ENCODE measurements at regions not wholly inside any gene's neighbourhood (a gene's known extent, or its start where the extent isn't known, plus 50 kb on each side); places are given as distances from the start of the nearest gene placed in this dataset.

DNA sequence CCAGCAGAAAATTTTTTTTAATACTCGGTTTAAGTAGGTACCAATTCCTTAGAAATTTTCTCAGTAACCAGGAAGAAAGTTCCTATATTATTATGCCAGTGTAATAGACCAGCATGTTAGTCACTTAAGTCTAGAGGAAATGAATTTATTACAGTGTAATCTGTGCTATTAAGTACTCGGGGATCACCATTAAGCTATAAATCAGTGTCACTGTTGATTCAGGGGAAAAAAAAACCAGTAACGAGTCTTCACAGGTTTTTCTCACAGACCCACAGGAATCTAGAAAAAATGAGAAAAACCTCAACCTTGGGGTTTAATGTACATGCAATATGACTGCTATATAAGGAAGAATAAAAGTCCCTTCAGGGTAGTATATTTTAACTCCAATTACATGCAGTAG, 138.3 kb upstream of the IL1RAPL2 start:
- Histone ChIP-seq H3K9ac (ENCODE audit: low read depth, low read length, poor library complexity) (no peak overlapping the region), H2AFZ (ENCODE audit: low read length) (no peak overlapping the region), H3K27ac (replicated peaks; ENCODE audit: low read length) (no peak overlapping the region), H3K79me1 (ENCODE audit: low read depth, low read length) (no peaks in the 10 kb centered on the region), H2BK12ac (ENCODE audit: low read length) (no peak overlapping the region), H2BK120ac (ENCODE audit: low read depth, low read length) (no peak overlapping the region), H4K8ac (ENCODE audit: low read depth, low read length) (no peak overlapping the region), H3K4me3 (ENCODE audit: low read length in 2 of 2) (no peak overlapping the region), H4K91ac (ENCODE audit: low read depth, low read length, poor library complexity) (no peak overlapping the region), H3K4ac (ENCODE audit: low read length) (no peak overlapping the region), H3K27me3 (ENCODE audit: control insufficient read depth in 3 of 3, insufficient read depth in 3 of 3, low read depth in 1 of 3, low read length in 3 of 3) (peaks cover 0 to 13% (median 0%) of the 10 kb centered on the region in 3 experiments), H3K36me3 (replicated peaks in 1 of 2; ENCODE audit: control insufficient read depth in 2 of 2, insufficient read depth in 2 of 2, low read length in 2 of 2) (no peaks in the 10 kb centered on the region), H3K18ac (ENCODE audit: low read length) (no peak overlapping the region), H3K9me3 (replicated peaks in 1 of 2; ENCODE audit: control insufficient read depth in 2 of 2, insufficient read depth in 1 of 2, low read depth in 1 of 2, low read length in 2 of 2) (no peaks in the 10 kb centered on the region), H2BK15ac (ENCODE audit: low read length) (no peak overlapping the region), H3K4me1 (ENCODE audit: control insufficient read depth in 2 of 2, insufficient read depth in 1 of 2, low read depth in 1 of 2, low read length in 2 of 2) (peaks cover 0 to 2% of the 10 kb centered on the region in 2 donors), H3K4me2 (ENCODE audit: insufficient read depth, low read length, poor library complexity, severe bottlenecking) (no peak overlapping the region), H3K14ac (ENCODE audit: low read length) (no peak overlapping the region), H2AK5ac (ENCODE audit: low read depth, low read length) (no peak overlapping the region), H3K23ac (ENCODE audit: low read depth, low read length, poor library complexity) (no peak overlapping the region), H2BK5ac (ENCODE audit: low read length) (no peak overlapping the region)
- no CpG with 5 or more reads among the region's 3 CpGs for WGBS, 2 donors (ENCODE audit: extremely low coverage in 2 of 2, insufficient read length in 2 of 2, insufficient replicate concordance in 1 of 2)
- no peak for DNase-seq (ENCODE audit: low spot score)

DNA sequence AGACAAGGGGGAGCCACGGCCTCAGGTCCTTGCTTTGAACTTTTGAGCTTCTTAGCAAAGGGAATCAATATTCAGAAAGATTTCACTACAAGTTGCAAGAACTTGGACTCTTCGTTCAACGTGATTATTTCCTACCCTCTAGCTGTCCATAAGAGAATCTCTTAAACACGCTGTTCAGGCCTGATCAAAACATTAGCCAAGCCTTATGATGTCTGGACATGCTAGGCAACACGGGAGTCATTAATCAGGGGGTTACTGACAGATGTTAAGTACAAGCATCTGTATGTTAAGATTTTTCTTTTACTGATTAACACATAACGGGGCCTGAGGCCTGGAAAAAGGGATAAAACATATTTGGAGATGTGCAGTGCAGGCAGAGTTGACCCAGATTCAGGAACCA, 138.9 kb upstream of the IL1RAPL2 start:
- Histone ChIP-seq H4K91ac (ENCODE audit: low read depth, low read length, poor library complexity) (no peak overlapping the region), H3K4me1 (ENCODE audit: control insufficient read depth in 2 of 2, insufficient read depth in 1 of 2, low read depth in 1 of 2, low read length in 2 of 2) (peaks cover 0 to 2% of the 10 kb centered on the region in 2 donors), H3K9ac (ENCODE audit: low read depth, low read length, poor library complexity) (no peak overlapping the region), H2AK5ac (ENCODE audit: low read depth, low read length) (no peak overlapping the region), H2BK15ac (ENCODE audit: low read length) (no peak overlapping the region), H2BK12ac (ENCODE audit: low read length) (no peak overlapping the region), H2BK120ac (ENCODE audit: low read depth, low read length) (no peak overlapping the region), H3K27me3 (ENCODE audit: control insufficient read depth in 3 of 3, insufficient read depth in 3 of 3, low read depth in 1 of 3, low read length in 3 of 3) (peaks cover 0 to 13% (median 0%) of the 10 kb centered on the region in 3 experiments), H2AFZ (ENCODE audit: low read length) (no peak overlapping the region), H3K23ac (ENCODE audit: low read depth, low read length, poor library complexity) (no peak overlapping the region), H3K9me3 (replicated peaks in 1 of 2; ENCODE audit: control insufficient read depth in 2 of 2, insufficient read depth in 1 of 2, low read depth in 1 of 2, low read length in 2 of 2) (no peaks in the 10 kb centered on the region), H3K18ac (ENCODE audit: low read length) (no peak overlapping the region), H3K79me1 (ENCODE audit: low read depth, low read length) (no peaks in the 10 kb centered on the region), H3K4me2 (ENCODE audit: insufficient read depth, low read length, poor library complexity, severe bottlenecking) (no peak overlapping the region), H3K14ac (ENCODE audit: low read length) (no peak overlapping the region), H3K27ac (replicated peaks; ENCODE audit: low read length) (no peak overlapping the region), H4K8ac (ENCODE audit: low read depth, low read length) (no peak overlapping the region), H3K4me3 (ENCODE audit: low read length in 2 of 2) (no peak overlapping the region), H3K4ac (ENCODE audit: low read length) (no peak overlapping the region), H3K36me3 (replicated peaks in 1 of 2; ENCODE audit: control insufficient read depth in 2 of 2, insufficient read depth in 2 of 2, low read length in 2 of 2) (no peaks in the 10 kb centered on the region), H2BK5ac (ENCODE audit: low read length) (no peak overlapping the region)
- no peak for DNase-seq (ENCODE audit: low spot score)
- WGBS, 2 donors (ENCODE audit: extremely low coverage in 2 of 2, insufficient read length in 2 of 2, insufficient replicate concordance in 1 of 2): no CpG with 5 or more reads among the region's 6 CpGs

DNA sequence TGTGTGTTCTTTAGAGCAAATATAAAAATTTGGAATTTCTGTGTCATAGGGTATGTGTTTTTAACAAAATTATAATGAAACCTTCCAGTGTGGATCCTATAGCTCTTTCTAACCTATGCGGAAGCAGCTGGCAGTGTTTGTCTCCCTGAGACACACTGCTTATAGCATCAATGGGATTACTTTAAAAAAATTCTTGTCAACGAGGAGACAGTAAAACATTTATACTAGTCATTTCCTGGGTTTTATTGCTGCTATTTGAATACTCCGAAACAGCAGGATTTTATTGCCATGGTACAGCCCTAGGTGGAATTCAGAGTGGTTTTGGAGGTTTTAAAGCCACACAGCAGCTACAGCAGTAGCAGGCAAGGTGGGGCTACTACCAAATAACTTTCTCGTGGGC, 145.1 kb upstream of the IL1RAPL2 start:
- Histone ChIP-seq H3K79me1 (ENCODE audit: low read depth, low read length) (no peaks in the 10 kb centered on the region), H3K4ac (ENCODE audit: low read length) (no peak overlapping the region), H2AK5ac (ENCODE audit: low read depth, low read length) (no peak overlapping the region), H2BK120ac (ENCODE audit: low read depth, low read length) (no peak overlapping the region), H3K14ac (ENCODE audit: low read length) (no peak overlapping the region), H2BK15ac (ENCODE audit: low read length) (no peak overlapping the region), H3K18ac (ENCODE audit: low read length) (no peak overlapping the region), H3K4me1 (ENCODE audit: control insufficient read depth in 2 of 2, insufficient read depth in 1 of 2, low read depth in 1 of 2, low read length in 2 of 2) (no peaks in the 10 kb centered on the region), H3K36me3 (replicated peaks in 1 of 2; ENCODE audit: control insufficient read depth in 2 of 2, insufficient read depth in 2 of 2, low read length in 2 of 2) (no peaks in the 10 kb centered on the region), H3K9me3 (replicated peaks in 1 of 2; ENCODE audit: control insufficient read depth in 2 of 2, insufficient read depth in 1 of 2, low read depth in 1 of 2, low read length in 2 of 2) (no peaks in the 10 kb centered on the region), H3K27ac (replicated peaks; ENCODE audit: low read length) (no peak overlapping the region), H3K23ac (ENCODE audit: low read depth, low read length, poor library complexity) (no peak overlapping the region), H3K4me2 (ENCODE audit: insufficient read depth, low read length, poor library complexity, severe bottlenecking) (no peak overlapping the region), H2AFZ (ENCODE audit: low read length) (no peak overlapping the region), H3K27me3 (ENCODE audit: control insufficient read depth in 3 of 3, insufficient read depth in 3 of 3, low read depth in 1 of 3, low read length in 3 of 3) (peaks cover 0 to 5% (median 0%) of the 10 kb centered on the region in 3 experiments), H4K8ac (ENCODE audit: low read depth, low read length) (no peak overlapping the region), H3K9ac (ENCODE audit: low read depth, low read length, poor library complexity) (no peak overlapping the region), H2BK12ac (ENCODE audit: low read length) (no peak overlapping the region), H3K4me3 (ENCODE audit: low read length in 2 of 2) (no peak overlapping the region), H4K91ac (ENCODE audit: low read depth, low read length, poor library complexity) (no peak overlapping the region), H2BK5ac (ENCODE audit: low read length) (no peak overlapping the region)
- no CpG with 5 or more reads among the region's 4 CpGs for WGBS, 2 donors (ENCODE audit: extremely low coverage in 2 of 2, insufficient read length in 2 of 2, insufficient replicate concordance in 1 of 2)
- DNase-seq (ENCODE audit: low spot score): no peak

DNA sequence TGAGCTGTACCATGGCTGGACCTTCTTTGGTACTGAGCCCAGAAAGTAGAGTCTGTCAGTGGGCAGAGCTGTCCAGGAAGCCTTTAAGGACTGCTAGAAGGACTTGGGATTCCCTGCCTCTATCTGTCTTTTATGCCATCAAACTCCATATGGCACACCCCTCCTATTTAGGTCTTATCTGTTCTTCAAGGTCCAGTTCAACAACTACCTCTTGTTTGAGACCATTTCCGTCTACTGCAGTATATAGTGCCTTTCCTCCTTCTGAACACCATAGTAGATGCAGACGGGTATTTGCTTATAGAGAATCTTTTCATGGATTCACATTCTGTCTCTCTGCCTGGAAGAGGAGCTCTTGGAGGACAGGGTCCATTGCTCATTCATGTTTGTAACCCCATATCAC, 146.1 kb upstream of the IL1RAPL2 start:
- H4K91ac ChIP-seq (ENCODE audit: low read depth, low read length, poor library complexity): no peak overlapping the region

More for the DNA sequence above, 146.1 kb upstream of the IL1RAPL2 start:
- Histone ChIP-seq H2BK5ac (ENCODE audit: low read length) (no peak overlapping the region), H3K27ac (replicated peaks; ENCODE audit: low read length) (no peak overlapping the region), H3K36me3 (replicated peaks in 1 of 2; ENCODE audit: control insufficient read depth in 2 of 2, insufficient read depth in 2 of 2, low read length in 2 of 2) (no peaks in the 10 kb centered on the region), H3K9me3 (replicated peaks in 1 of 2; ENCODE audit: control insufficient read depth in 2 of 2, insufficient read depth in 1 of 2, low read depth in 1 of 2, low read length in 2 of 2) (no peaks in the 10 kb centered on the region), H3K18ac (ENCODE audit: low read length) (no peak overlapping the region), H3K79me1 (ENCODE audit: low read depth, low read length) (no peaks in the 10 kb centered on the region), H3K4me2 (ENCODE audit: insufficient read depth, low read length, poor library complexity, severe bottlenecking) (no peak overlapping the region), H3K27me3 (ENCODE audit: control insufficient read depth in 3 of 3, insufficient read depth in 3 of 3, low read depth in 1 of 3, low read length in 3 of 3) (no peaks in the 10 kb centered on the region), H4K8ac (ENCODE audit: low read depth, low read length) (no peak overlapping the region), H2AFZ (ENCODE audit: low read length) (no peak overlapping the region), H3K4me3 (ENCODE audit: low read length in 2 of 2) (no peak overlapping the region), H2BK120ac (ENCODE audit: low read depth, low read length) (no peak overlapping the region), H2BK12ac (ENCODE audit: low read length) (no peak overlapping the region), H3K4me1 (ENCODE audit: control insufficient read depth in 2 of 2, insufficient read depth in 1 of 2, low read depth in 1 of 2, low read length in 2 of 2) (no peaks in the 10 kb centered on the region), H2BK15ac (ENCODE audit: low read length) (no peak overlapping the region), H3K23ac (ENCODE audit: low read depth, low read length, poor library complexity) (no peak overlapping the region), H3K9ac (ENCODE audit: low read depth, low read length, poor library complexity) (no peak overlapping the region), H3K14ac (ENCODE audit: low read length) (no peak overlapping the region), H3K4ac (ENCODE audit: low read length) (no peak overlapping the region), H2AK5ac (ENCODE audit: low read depth, low read length) (no peak overlapping the region)
- no peak for DNase-seq (ENCODE audit: low spot score)
- no CpG with 5 or more reads among the region's 2 CpGs for WGBS, 2 donors (ENCODE audit: extremely low coverage in 2 of 2, insufficient read length in 2 of 2, insufficient replicate concordance in 1 of 2)

Data from neuronal stem cell (in vitro differentiated cells).